Inflammatory macrophage treated with lipopolysaccharide for 4 hours (primary cell): ENCODE measurements at regions not wholly inside any gene's neighbourhood (a gene's known extent, or its start where the extent isn't known, plus 50 kb on each side); places are given as distances from the start of the nearest gene placed in this dataset.

Experiments used
- DNase-seq: peaks from one replicate; pipeline ENCODE4 v3.0.0-alpha.2; 2020

DNA sequence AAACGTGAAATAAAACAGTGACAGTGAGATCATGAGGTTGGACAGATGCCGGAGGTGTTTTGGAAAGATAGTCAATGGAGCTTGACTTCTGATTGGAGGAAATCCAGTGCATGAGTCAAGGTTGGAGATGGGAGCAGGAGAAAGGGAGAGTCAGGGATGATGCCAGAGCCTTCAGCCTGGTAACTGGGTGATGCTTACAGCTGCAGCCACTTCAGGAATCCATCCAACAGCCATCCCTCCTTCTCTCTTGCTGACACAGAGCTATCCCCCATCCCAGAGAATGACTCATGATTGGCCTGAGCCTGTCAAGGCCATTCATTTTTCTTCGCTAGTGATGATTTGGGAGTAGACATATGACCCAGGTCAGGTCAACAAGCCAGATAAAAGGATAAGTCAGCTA is 112.8 kb downstream of the SAMD5 start:
- DNase-seq = no peak

DNA sequence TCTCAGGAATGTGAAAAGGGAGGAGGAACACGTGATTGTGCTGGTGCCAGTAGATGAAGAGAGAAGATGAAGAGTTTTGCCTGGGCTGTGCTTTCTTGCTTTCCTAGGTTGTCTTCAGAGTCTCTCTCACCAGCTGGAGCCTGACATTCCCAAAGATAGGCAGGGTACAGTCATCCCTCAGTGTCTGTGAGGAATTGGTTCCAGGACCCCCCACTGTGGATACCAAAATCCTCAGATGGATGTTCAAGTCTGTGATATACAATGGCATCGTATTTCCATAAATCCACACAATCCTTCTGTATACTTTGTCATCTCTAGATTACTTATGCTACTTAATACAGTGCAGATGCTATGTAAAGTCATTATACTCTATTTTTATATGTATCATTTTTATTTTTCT is 113.5 kb downstream of the SAMD5 start:
- DNase-seq = no peak

DNA sequence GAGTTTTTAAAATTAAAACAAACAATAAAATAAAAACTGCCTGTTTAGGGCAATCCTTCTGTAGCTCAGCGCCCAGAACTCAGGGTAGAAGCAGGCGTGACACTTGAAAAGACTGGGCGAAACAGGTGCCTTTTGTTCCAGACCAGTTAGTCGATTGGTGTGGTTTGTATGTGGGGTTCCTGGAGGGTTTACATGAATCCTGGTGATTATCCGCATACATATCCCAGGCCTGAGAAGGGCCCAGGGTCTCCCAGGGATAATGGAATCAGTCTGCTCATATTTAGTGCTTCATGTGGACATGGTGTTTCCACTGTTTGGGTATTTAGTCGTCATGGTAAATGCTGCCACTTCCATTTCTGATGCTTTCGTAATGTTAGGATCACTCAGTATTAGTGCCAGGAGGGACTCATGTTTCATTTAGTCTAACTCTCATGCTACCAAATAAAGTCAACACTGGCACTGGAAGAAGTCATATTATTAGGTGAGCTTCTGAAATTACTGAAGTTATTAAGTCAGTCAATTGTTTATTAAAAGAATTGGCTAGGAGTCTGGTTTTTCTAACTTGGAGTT is 116.5 kb downstream of the SAMD5 start:
- DNase-seq = no peak

DNA sequence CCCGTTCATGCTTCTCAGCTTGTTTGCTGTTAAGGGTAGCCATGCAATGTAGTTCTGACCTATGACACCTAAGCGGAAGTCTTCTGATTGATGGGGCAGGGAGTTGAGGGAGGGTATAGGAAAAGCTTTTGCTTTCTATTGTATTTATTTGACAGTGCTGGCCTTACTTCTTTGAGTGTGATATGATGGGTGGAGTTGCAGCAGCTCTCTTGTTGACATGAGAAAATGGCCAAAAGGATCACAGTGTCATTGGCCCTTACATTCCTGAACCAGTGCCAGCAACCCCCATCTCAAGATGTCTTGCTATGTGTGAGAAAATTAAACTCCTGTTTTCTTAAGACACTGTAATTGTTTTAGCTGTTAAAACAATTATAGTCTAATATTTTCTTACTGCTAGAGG is 117.5 kb downstream of the SAMD5 start:
- DNase-seq = no peak

DNA sequence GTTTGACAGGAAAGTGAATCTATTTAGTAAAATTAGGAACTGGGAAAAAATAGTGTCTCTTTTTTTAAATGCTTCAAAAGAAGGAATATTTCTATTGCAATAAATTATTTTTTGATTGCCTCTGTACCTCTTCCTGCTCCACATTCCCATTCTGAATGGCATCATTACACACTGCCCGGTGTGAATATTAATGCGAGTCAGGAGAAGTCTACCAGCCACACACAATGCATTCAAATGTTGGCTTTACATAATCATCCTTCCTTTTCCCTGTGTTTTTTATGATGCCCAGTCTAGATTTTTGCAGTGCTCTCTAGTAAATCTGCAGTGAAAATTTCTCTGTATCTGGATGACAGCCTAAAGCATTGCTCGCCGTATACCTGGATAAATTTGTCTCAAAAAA is 118.9 kb downstream of the SAMD5 start:
- no peak for DNase-seq

DNA sequence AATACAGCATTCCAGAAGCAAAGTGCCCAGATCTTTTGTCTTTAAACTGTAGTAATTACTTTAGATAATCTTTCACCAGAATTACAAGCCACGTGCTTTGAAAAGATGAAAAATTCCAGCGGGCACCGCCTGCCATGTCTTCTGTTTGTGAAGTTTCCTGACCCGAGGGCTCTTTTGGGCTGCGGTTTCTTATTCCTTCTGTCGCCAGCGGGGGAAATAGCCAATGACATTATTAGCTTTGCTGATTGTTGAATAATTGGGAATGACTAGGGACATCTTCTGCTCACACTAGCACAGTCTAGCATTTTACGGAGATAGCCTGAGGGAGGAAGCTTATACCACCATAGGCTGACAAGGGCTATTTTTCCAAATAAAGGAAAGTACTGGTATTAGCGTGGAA is 124.7 kb downstream of the SAMD5 start:
- no peak for DNase-seq

DNA sequence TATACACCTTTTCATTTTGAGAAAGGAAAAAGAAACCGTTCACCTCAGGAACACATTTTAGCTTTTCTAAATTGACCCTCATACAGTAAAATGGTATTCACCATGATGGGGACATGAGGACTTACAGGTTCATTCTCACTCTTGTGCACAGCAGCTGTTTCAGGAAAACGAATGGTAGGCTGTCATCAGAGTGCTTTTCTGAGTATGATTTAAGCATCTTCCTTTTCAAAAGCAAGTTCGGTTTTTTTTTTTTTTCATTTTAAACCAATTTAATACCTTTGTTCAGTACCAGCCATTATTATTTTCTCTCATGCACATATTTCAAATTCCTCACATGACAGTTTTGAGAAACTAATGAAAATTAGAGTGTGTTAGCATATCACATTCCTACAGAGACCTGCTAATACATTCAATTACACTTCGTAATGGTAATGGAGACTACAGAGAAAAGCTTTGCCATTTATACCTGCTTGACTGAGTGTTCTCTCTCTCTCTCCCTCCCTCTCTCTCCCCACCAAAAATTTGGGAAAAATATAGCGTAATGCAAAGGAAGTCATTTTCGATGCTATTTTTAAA is 129.2 kb downstream of the SAMD5 start:
- no peak for DNase-seq

DNA sequence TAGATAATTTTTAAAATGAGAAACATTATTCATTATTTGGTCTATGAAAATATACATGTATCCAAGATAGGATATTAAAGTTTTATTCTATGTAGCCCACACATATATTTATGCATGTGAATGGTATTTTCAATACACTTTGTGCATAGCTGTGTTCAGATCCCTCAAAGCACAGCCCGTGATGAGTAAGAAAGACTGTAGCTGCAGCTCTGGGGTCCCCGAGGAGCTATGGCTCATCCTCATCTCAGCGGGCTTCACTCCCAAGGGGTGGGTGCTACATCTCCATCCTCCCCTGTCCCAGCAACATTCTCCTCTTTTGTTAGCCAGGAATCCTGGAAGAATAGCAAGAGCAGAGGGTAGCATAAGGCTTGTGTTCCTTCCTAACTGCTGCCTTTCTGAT is 130.8 kb downstream of the SAMD5 start:
- no peak for DNase-seq

DNA sequence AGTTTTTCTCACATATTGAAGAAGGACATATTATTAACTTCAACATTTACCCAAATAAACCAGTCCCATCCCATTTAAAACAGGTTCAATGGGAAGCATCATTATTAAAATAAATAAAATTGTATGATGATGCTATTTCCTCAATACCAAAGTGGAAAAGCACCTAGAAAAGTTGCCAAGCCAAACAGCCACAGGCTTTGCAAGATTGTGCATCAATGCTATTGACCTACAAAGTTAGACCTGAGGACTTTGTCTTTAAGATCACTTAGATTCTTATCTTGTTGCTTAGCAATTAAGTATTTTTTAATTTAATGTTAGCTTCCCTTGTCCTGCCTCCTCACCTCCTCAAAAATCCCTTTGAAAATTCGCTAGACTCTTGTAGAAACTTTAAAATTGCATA is 132.1 kb downstream of the SAMD5 start:
- DNase-seq = no peak

DNA sequence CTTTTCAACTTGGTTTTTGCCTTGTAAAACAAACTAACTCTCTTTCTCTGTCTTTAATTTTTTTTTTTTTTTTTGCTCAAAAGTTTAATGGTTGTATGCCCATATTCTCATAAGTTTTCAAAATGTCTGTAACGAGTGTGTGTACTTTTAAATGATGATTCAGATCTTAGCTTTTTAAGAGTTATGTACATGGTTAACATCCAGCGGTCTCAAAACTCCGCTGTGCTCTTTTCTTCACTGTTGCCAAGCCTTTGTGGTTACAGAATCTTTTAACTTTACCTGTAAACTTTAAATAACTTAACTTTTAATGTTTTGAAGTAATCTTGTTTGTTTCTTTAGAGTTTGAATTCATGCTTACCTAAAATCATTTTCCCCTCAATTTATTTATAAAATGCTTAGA is 133.0 kb downstream of the SAMD5 start:
- DNase-seq = no peak

DNA sequence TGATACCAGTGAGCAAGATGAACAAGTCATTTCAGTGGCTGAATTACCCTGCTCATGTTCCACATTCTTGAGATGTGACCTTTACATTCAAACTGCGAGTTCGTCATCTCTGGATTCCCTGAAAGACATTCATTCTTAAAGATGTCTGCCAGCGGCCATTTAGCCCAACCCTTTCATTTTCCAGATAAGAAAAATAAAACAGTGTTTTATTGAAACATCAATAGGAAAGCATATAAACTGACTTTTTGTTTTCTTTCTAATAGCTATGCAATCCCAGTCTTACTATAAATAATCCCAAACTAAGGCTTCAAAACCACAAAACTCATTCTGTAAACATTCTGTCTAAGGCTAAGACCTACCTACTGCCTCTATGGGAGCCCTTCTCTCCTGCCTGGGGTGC is 134.0 kb downstream of the SAMD5 start:
- DNase-seq = no peak

DNA sequence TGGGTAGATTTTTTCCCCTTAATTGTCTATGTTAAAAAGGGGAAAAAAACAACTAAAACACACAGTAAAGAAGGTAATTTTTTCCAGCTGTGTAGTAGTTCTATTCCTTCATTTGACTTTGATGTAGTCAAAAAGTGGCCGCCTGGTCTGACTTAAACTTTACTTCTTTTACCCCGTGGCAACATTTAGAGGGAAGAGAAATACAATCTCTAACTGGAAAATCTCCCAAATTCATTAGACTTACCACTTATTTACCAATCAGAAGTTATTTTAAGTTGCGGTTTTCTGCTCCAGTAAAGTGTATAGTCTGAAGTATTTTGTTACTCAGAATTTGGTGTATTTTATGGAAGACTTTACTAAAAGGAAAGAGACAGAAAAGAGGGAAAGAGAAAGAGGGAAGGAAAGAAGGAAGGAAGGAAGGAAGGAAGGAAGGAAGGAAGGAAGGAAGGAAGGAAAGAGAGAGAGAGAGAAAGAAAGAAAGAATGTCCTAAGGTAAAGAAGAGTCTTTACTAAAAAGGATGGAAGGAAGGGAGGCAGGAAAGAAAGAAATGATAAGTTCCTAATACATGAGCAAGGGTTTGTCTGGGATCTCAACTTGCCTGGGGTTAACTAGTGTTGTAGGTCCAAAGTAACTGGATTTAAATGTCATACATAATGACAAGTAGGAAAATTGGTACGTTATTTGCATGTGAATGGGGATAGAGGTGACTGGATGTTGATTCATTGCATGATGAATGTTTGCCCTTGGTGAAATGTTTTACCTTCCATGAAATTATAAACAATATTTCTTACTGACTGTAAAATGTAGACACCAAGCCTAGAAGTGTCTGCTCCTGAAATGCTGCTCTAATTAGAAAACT is 135.1 kb downstream of the SAMD5 start:
- no peak for DNase-seq

DNA sequence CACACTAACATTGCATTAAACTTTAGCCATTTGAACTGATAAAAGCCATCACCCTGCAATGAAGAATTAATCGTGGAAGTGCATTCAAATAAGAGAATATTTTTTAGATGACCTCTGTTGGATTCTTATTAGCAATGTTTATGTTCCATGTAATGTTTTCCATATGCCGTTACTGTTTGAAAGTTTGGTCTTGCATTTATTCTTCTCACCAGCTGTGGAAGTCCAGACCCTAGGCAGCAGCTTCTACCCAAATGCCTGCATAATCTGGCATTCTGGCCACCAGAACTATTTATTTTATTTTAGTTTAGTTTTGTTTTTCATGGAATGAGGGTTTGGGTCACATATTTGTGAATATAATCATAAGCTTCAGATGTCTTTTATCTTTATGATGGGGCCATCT is 140.4 kb downstream of the SAMD5 start:
- DNase-seq = no peak

DNA sequence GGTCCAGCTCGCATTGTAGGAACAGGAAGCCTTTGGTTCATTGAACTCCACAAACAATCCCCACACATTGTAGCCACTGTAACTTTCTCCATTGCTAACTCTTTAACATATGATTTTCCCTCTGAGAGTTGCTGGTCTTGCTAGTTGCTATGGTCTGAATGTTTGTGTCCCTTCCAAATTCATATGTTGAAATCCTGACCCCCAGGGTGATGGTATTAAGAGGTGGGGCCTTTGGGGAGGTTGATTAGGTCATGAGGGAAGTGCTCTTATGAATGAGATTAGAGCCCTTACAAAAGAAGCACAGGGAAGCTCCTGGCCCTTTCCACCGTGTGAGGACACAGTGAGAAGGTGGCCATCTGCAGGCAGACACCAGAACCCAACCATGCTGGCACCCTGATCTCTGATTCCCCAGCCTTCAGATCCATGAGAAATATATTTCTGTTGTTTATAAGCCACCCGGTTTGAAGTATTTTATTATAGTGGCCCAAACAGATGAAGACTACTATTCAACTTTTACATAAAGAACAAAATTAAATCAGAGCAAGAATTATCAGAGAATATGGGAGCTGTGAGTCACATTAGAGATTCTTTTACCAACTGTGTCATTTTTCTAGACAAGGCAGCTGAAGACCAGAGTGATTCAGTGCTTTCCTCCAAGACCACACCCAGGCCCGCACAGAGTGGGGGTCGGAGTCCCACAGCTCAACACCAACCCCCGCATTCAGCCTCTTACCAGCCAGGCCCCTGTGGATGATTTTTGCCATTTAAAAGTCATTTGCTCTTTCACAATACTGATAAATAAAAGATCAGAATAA is 143.0 kb downstream of the SAMD5 start:
- no peak for DNase-seq

DNA sequence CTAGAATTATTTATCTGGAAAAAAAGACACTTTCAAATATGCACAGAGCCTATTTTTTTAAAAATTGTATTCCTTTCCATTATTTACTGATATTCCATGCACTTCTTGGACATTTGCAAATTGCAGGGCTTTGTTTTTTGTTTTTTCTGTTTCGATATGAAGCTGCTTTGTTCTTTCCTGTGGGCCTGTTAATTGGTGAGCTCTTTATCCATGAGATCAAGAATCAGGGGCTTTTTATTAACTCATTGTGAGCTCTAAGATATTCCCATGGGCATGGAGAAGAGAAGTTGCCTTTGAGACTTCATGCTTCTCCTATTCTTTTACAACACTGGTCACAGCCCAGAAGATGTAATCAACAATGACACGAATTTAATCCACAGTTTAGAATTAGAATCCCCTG is 145.1 kb downstream of the SAMD5 start:
- DNase-seq = no peak

DNA sequence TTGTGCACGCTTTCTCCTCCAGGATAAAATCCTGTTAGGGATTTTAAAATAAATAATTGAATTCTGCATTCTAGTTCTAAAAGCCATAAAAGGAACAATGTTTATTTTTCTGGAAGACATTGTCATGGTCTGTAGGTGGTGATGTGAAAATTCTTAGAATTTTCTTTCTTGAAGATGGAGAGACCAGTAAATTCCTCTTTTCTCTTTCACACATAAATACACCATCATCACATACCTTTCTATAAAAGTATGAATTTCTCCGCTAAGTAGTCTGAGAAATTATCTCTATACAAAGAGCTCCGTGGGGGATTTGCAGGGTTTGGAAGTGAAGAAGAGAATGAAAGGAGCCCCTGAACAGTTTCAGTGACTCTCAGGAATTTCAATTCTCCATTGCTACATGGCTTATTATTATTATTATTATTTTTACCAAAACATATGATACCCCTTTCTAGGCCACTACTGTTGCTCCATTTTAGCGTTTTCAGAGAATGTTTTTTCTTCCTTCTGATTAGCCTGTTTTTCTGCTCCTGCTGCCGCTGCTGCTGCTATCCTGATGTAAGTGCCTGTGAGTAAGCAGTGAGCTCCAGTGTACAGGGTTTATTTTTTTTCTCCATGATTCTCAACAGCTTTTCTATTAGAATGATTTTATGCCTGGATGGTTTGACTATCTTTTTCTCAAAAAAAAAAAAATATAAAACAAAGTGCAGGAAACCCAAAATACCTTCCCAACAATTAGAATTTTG is 145.8 kb downstream of the SAMD5 start:
- no peak for DNase-seq

DNA sequence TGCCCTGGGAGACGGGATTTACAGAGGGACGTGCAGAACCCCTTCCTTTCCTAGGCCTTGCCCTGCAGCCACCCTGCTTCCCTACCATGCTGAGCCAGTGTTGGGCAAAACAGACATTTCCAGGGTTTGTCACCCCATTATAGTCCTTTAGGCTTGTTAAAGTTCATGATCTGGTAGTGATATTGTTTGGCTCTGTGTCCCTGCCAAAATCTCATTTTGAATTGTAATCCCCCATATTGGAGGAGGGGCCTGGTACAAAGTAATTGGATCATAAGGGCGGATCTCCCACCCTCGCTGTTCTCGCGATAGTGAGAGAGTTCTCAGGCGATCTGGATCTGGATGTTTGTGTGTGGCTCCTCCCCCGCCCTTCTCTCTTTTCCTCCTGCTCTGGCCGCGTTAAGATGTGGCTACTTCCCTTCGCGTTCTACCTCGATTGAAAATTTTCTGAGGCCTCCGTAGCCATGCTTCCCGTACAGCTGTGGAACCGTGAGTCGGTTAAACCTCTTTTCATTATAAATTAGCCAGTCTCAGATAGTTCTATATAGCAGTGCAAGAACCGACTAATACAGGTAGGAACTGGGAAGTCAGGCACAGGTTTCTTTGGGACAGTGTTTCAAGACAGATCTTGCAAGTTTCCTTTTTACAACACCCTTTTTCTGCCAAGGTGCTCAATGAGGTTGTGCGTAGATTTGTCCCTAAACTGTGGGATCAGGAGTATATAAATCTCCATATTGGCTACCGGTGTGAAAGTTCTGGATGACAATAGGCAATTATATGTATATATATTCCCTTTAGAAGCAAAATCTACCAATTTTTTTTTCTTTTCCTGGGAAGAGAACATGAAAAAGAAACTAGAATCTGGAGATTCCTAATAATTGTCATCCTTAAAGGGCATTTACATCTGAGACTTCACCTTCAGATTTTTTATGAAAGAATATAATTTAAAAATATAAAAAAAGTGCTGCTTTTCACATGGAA is 152.1 kb downstream of the SAMD5 start:
- no peak for DNase-seq

DNA sequence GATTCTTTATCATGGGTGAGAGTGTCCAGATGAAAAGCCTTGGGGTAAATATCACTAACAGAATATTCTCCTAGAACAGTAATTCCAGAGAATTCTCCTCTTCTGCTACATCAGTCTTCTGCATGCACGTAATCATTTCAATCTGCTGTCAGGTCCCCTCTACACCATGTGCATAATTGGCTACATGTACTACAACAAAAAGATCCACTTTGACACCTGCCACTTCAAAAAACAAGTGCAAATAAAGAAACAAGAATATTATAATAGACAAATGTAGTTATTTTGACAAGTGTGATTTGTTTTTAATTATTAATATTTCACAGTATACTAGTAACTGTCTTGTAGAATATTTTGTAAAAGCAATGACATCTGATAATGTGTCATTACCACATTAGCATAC is 154.2 kb downstream of the SAMD5 start:
- DNase-seq = no peak

DNA sequence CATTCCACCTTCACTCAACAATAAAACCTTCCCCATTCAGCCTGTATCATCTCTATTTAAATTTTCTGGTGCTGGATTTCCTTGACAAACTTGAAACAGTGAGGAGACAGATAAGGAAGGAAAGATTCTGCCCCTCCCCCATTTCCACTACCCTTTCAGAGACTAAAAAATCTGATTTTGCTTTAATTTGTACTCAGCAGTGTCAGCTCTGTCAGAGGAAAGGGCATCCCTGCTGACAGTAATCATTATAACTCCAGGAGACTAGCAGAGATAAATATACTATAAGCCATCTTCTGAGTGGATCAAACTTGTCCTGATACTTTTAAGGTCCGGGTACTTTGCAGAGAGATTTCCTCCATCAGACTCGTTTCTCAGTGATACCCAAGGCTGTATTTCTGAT is 155.6 kb downstream of the SAMD5 start:
- DNase-seq = no peak

DNA sequence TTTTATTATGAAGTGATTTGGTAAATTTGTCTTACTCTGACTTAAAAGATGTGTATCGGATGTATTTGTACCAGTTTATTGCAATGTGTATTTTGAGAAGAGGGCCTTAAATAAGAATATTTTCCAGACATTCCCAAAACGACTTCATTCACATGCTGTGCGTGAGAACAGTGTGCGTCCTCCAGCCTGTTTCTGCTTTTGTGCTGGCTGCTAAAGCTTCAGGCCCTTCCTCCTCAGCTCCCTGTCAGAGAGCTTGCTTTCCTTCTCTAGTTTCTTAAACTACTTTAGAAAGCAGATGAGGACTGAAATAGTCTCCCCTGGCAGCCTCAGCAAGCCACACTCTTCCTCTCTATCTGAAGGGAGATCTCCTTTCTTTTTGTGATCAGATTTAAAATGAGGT is 157.8 kb downstream of the SAMD5 start:
- no peak for DNase-seq

DNA sequence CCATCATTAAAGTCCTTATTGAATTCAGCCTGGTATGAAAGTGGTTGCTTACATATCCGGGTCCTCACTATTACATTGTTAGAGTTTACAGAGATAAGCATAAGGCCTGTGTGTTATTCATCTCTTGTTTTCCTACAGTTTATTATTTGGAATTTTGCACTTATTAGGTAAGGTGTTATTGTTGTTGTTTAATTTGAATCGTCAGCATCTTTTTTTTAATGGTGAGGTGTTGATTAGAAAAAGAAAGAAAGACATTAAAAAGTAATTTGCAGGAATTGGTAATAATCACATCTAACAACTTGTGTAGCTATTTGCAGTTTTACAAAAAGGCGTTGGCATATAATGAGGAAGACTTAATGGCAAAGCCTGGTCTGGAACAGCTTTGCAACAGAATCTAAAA is 158.6 kb downstream of the SAMD5 start:
- no peak for DNase-seq

DNA sequence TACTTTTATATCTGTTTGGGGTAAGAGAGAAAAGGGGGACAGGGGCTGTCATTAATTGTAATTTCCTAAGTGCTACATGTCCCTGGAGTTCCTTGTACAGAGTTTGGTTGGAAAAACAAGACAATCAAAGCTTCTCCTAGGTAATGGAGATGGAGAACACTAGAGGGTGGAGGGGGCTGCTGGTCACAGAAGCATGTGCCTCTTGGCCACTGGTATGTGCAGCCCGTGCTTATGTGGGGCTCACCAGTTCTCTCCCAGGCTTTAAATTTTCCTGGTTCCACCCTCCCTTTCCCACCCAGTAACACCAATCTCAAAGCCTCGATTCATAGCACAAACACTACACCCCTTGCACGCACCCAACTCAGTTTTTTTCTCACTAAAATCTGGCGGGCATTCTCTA is 165.6 kb downstream of the SAMD5 start:
- no peak for DNase-seq
